ENCODE measurements at regions not wholly inside any gene's neighbourhood (a gene's known extent, or its start where the extent isn't known, plus 50 kb on each side); places are given as distances from the start of the nearest gene placed in this dataset.

DNA sequence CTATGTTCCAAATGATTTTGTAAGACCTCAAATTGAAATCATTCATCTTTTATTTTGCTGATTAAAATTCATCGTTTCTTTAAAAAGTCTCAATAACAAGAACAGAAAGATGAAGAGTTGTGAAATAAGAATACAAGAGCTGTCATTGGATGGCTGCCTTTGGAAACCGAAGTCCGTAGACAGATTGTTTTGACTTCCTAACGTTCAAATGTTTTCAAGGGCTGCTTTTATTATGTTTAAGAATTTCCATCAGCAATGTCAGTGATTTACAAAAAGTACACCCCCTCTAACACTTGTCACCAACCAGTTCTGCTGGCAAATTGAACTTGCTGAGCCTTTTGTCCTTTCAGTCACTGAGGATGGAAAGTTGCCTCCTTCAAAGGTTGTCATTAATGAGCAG, 89.6 kb downstream of the KCNE4 start:
- Histone ChIP-seq H3K4me1 (no peaks in the 10 kb centered on the region), H3K9me3 (no peaks in the 10 kb centered on the region), H3K27me3 (no peaks in the 10 kb centered on the region), H3K4me3 (no peak overlapping the region), H3K36me3 (no peaks in the 10 kb centered on the region), H3K27ac (no peak overlapping the region)
- WGBS, 2 donors: 62 to 71% methylated on average over 4 of the region's 4 CpGs
- intact Hi-C loops (cut with DNase I): no loop called here
- no peak for DNase-seq
- no peak for TF ChIP-seq POLR2A (IDR thresholded peaks at IDR 0.05)
- TF ChIP-seq, protein P1, sequence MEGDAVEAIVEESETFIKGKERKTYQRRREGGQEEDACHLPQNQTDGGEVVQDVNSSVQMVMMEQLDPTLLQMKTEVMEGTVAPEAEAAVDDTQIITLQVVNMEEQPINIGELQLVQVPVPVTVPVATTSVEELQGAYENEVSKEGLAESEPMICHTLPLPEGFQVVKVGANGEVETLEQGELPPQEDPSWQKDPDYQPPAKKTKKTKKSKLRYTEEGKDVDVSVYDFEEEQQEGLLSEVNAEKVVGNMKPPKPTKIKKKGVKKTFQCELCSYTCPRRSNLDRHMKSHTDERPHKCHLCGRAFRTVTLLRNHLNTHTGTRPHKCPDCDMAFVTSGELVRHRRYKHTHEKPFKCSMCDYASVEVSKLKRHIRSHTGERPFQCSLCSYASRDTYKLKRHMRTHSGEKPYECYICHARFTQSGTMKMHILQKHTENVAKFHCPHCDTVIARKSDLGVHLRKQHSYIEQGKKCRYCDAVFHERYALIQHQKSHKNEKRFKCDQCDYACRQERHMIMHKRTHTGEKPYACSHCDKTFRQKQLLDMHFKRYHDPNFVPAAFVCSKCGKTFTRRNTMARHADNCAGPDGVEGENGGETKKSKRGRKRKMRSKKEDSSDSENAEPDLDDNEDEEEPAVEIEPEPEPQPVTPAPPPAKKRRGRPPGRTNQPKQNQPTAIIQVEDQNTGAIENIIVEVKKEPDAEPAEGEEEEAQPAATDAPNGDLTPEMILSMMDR (IDR thresholded peaks at IDR 0.05): no peak

DNA sequence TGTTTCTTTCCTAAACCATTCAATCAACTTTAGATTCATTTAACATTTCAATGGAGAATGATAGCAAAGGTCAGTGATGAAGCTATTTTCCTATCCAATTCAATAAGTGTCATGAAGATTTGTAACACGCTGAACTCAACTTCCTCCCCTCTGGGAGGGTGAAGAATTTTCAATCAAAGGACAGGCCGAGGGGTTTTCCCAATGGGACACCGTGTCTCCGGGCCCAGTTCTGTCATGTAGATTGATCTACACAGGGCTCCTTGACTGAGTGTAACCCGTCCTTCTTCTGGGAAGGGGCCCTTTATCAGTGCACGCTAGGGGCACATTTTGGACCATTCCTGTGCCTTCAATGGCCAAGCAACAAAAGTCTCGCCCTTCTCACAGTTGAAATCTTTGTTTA, 90.1 kb downstream of the KCNE4 start:
- H3K27me3 ChIP-seq: no peaks in the 10 kb centered on the region
- no peak overlapping the region for H3K27ac ChIP-seq
- 78 to 79% methylated on average over 7 of the region's 7 CpGs for WGBS, 2 donors
- no peak overlapping the region for H3K4me3 ChIP-seq
- no peak for DNase-seq
- no peaks in the 10 kb centered on the region for H3K9me3 ChIP-seq
- no peaks in the 10 kb centered on the region for H3K4me1 ChIP-seq
- H3K36me3 ChIP-seq: no peaks in the 10 kb centered on the region
- TF ChIP-seq POLR2A (IDR thresholded peaks at IDR 0.05): no peak
- TF ChIP-seq, protein P1 (IDR thresholded peaks at IDR 0.05): no peak
- intact Hi-C loops (cut with DNase I): no loop called here

DNA sequence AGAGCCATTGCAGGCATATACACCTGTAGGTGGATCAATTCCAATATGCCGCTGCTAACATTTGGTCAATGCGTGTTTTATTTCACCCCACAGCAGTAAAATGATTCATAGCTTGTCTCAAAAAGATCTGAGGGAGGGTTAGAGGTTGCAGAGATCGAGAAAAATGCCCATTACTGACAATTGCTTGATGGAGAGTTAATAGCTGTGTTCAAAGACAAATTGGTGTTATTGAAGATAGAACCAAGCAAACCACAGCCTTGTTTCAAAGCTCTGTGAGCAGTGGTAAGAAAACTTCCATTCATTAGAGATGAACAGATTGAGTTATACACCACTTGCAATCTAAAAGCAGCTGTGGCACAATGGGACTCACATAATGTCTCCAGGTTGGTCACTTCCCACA, 95.4 kb downstream of the KCNE4 start:
- TF ChIP-seq, protein P1 (IDR thresholded peaks at IDR 0.05): no peak
- TF ChIP-seq POLR2A (IDR thresholded peaks at IDR 0.05): no peak
- H3K27ac ChIP-seq: no peak overlapping the region
- WGBS, 2 donors: 71 to 75% methylated on average over 3 of the region's 3 CpGs
- DNase-seq: no peak
- intact Hi-C loops (cut with DNase I): no loop called here
- H3K4me3 ChIP-seq: no peak overlapping the region
- H3K9me3 ChIP-seq: no peaks in the 10 kb centered on the region
- H3K36me3 ChIP-seq: no peaks in the 10 kb centered on the region
- H3K4me1 ChIP-seq: no peaks in the 10 kb centered on the region
- H3K27me3 ChIP-seq: no peaks in the 10 kb centered on the region

DNA sequence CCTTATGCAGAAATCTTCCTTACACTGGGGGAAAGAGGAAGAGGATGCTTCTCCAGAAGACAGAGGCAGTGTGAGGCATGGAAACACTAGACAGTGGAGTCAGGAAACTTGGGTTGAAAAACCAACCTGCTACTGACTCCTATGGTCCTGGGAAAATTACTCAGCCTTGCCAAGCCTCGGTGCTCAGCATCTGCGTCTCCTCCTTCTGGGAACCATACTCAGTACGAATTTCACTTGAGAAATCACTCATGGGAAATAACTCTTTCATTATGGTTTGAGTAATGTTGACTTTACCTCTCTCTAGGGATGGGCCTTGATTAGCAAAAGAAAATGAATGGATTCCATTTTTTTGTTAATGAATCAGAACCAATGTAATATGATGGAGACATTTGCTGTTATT, 96.5 kb downstream of the KCNE4 start:
- intact Hi-C loops (cut with DNase I): no loop called here
- 55 to 75% methylated on average over 3 of the region's 3 CpGs for WGBS, 2 donors
- H3K27ac ChIP-seq: no peak overlapping the region
- no peak overlapping the region for H3K4me3 ChIP-seq
- no peaks in the 10 kb centered on the region for H3K4me1 ChIP-seq
- no peak for DNase-seq
- no peaks in the 10 kb centered on the region for H3K36me3 ChIP-seq
- no peaks in the 10 kb centered on the region for H3K9me3 ChIP-seq
- no peaks in the 10 kb centered on the region for H3K27me3 ChIP-seq
- TF ChIP-seq POLR2A (IDR thresholded peaks at IDR 0.05): no peak
- TF ChIP-seq, protein P1 (IDR thresholded peaks at IDR 0.05): no peak

DNA sequence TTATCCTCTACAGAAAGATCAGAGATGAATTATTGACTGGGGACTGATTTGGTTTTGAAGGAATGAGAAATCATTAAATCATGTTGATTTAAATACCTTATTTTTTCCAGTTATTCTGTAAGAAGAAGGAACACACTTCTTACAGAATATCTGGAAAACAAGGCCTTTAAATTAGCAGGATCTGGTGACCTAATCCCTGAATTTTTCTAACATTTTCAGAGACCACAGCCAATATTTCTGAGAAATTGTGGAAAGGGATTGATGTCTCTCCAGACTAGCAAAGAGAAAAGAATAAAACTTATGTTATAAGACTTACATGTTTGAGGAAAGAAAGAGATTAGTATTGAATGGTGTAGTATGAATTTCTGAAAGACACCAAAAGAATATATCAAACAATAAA, 104.0 kb downstream of the KCNE4 start:
- intact Hi-C loops (cut with DNase I): no loop called here
- Histone ChIP-seq H3K36me3 (no peaks in the 10 kb centered on the region), H3K4me3 (no peak overlapping the region)

More for the DNA sequence above, 104.0 kb downstream of the KCNE4 start:
- Histone ChIP-seq H3K27ac (no peak overlapping the region), H3K27me3 (no peaks in the 10 kb centered on the region), H3K9me3 (no peaks in the 10 kb centered on the region), H3K4me1 (no peaks in the 10 kb centered on the region)
- TF ChIP-seq POLR2A (IDR thresholded peaks at IDR 0.05): no peak
- TF ChIP-seq, protein P1 (IDR thresholded peaks at IDR 0.05): no peak
- DNase-seq: no peak
